Neural crest cell (in vitro differentiated cells): ENCODE measurements at regions not wholly inside any gene's neighbourhood (a gene's known extent, or its start where the extent isn't known, plus 50 kb on each side); places are given as distances from the start of the nearest gene placed in this dataset.

Source experiments
- DNase-seq: peaks from one replicate; pipeline ENCODE4 v3.0.0; 2021; ENCODE audit warnings: low read depth, mixed read lengths, low spot score
- H3K27ac Mint-ChIP-seq: one replicate; pipeline ENCODE4 v1.8.0; 2021; ENCODE audit warnings: mild to moderate bottlenecking, mixed read lengths; ENCODE audit not compliant: unreplicated experiment
- H3K27me3 Mint-ChIP-seq: 2 replicates; pipeline ENCODE4 v1.8.0; 2021; ENCODE audit warnings: low read depth, mild to moderate bottlenecking, mixed read lengths
- H3K36me3 Mint-ChIP-seq: 2 replicates; pipeline ENCODE4 v1.8.0; 2021; ENCODE audit warnings: low read depth, mild to moderate bottlenecking, mixed read lengths
- H3K4me1 Mint-ChIP-seq: 2 replicates; pipeline ENCODE4 v1.8.0; 2021; ENCODE audit warnings: mixed read lengths
- H3K4me3 Mint-ChIP-seq: one replicate; pipeline ENCODE4 v1.8.0; 2021; ENCODE audit warnings: mild to moderate bottlenecking, mixed read lengths
- H3K9me3 Mint-ChIP-seq: 2 replicates; pipeline ENCODE4 v1.8.0; 2021; ENCODE audit warnings: mixed read lengths
- CTCF ChIP-seq: fragments of 200-600 bp; sonication (generic); conservative IDR thresholded peaks from 2 replicates; pipeline ENCODE4 v1.5.0; 2021; ENCODE audit warnings: antibody characterized with exemption, mild to moderate bottlenecking

GRCh38 chr9:31445960-31446359, 938.5 kb upstream of the ACO1 start:
- Mint-ChIP-seq H3K36me3 (no peaks in the 10 kb centered on the region), H3K4me3 (no peak overlapping the region), H3K4me1 (peaks cover 21% of the 10 kb centered on the region), H3K9me3 (no peaks in the 10 kb centered on the region), H3K27me3 (no peaks in the 10 kb centered on the region), H3K27ac (no peak overlapping the region)
- DNase-seq: no peak
- TF ChIP-seq CTCF: no peak

- H3K4me1 Mint-ChIP-seq: no peaks in the 10 kb centered on the region
- TF ChIP-seq CTCF: no peak
These were observed 917.4 kb upstream of the ACO1 start for GRCh38 chr9:31467075-31467474.

GRCh38 chr9:31470051-31470450, 914.4 kb upstream of the ACO1 start:
- Mint-ChIP-seq H3K4me1 (no peaks in the 10 kb centered on the region), H3K9me3 (no peaks in the 10 kb centered on the region), H3K27ac (no peak overlapping the region), H3K36me3 (no peaks in the 10 kb centered on the region), H3K4me3 (no peak overlapping the region), H3K27me3 (no peaks in the 10 kb centered on the region)
- DNase-seq: no peak
- TF ChIP-seq CTCF: no peak

More at GRCh38 chr9:31467075-31467474, 917.4 kb upstream of the ACO1 start:
- Mint-ChIP-seq H3K9me3 (no peaks in the 10 kb centered on the region), H3K27me3 (no peaks in the 10 kb centered on the region), H3K4me3 (no peak overlapping the region), H3K36me3 (no peaks in the 10 kb centered on the region), H3K27ac (no peak overlapping the region)
- DNase-seq: no peak

- no peak for DNase-seq
- TF ChIP-seq CTCF: no peak
- H3K4me3 Mint-ChIP-seq: no peak overlapping the region
- no peaks in the 10 kb centered on the region for H3K9me3 Mint-ChIP-seq
- no peaks in the 10 kb centered on the region for H3K27me3 Mint-ChIP-seq
- H3K27ac Mint-ChIP-seq: no peak overlapping the region
- H3K4me1 Mint-ChIP-seq: no peaks in the 10 kb centered on the region
- no peaks in the 10 kb centered on the region for H3K36me3 Mint-ChIP-seq
These were observed 913.4 kb upstream of the ACO1 start for GRCh38 chr9:31471010-31471409.

- DNase-seq: no peak
- H3K4me1 Mint-ChIP-seq: no peaks in the 10 kb centered on the region
These were observed 897.8 kb upstream of the ACO1 start for GRCh38 chr9:31486630-31487029.

More at GRCh38 chr9:31486630-31487029, 897.8 kb upstream of the ACO1 start:
- Mint-ChIP-seq H3K4me3 (no peak overlapping the region), H3K27me3 (no peaks in the 10 kb centered on the region), H3K27ac (no peak overlapping the region), H3K36me3 (no peaks in the 10 kb centered on the region), H3K9me3 (no peaks in the 10 kb centered on the region)
- TF ChIP-seq CTCF: no peak
